AG08395 (cell line): ENCODE measurements at regions not wholly inside any gene's neighbourhood (a gene's known extent, or its start where the extent isn't known, plus 50 kb on each side); places are given as distances from the start of the nearest gene placed in this dataset.
A peak's percentile ranks its signal among the peaks of the same experiment; 100 is the strongest.

Source experiments
- DNase-seq: peaks from one replicate; pipeline ENCODE4 v3.0.0; 2012; ENCODE audit warnings: mixed read lengths, low spot score

GRCh38 chr1:173400387-173400995, 76.6 kb upstream of the PRDX6 start:
- DNase-seq = no peak

- DNase-seq = no peak
Observed at GRCh38 chr1:173403996-173404395, 73.1 kb upstream of the PRDX6 start.

- no peak for DNase-seq
Observed at GRCh38 chr1:173405281-173405680, 71.9 kb upstream of the PRDX6 start.

DNA sequence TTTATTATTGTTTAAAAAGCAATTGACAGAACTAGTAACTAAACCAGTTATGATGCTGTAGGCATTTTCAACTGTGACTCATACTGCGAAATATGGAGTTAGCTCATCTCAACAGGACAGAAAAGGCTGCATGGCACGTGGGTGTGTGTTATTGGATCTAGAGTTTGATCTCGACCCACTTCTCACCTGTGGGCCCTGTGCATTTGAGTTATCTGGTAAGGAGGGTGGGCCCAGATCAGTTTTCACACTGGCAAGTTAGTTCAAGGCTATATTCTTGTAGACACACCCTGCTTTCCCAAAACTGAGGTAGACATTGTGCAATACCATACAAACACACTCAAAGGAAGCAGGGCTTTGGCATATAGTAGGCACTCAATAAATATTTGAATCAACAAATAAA, 71.3 kb upstream of the PRDX6 start:
- peak; percentile 49 for DNase-seq

- DNase-seq = no peak
Observed at GRCh38 chr1:173406783-173407230, 70.3 kb upstream of the PRDX6 start.

GRCh38 chr1:173407846-173408245, 69.3 kb upstream of the PRDX6 start:
- DNase-seq = no peak

- DNase-seq = no peak
Observed at GRCh38 chr1:173408886-173409285, 68.2 kb upstream of the PRDX6 start.

DNA sequence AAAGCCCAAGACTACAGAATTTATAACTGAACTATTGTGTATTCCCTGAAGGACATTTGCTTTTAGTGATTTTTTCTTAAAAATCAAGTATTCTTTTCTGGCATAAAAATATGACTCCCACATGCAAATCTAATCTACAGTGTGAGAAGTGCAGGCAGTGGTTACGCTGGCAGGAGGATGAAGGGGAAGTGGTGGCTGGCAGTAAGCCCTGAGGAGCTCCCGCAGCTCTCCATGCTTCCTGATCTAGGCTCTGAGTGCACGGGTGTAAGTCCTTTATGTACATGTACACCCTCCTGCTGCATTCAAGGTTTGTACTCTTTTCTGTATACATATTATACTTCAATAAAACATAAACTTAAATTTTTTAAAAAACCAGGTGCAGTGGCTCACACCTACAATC, 67.5 kb upstream of the PRDX6 start:
- DNase-seq = peak; percentile 78

DNA sequence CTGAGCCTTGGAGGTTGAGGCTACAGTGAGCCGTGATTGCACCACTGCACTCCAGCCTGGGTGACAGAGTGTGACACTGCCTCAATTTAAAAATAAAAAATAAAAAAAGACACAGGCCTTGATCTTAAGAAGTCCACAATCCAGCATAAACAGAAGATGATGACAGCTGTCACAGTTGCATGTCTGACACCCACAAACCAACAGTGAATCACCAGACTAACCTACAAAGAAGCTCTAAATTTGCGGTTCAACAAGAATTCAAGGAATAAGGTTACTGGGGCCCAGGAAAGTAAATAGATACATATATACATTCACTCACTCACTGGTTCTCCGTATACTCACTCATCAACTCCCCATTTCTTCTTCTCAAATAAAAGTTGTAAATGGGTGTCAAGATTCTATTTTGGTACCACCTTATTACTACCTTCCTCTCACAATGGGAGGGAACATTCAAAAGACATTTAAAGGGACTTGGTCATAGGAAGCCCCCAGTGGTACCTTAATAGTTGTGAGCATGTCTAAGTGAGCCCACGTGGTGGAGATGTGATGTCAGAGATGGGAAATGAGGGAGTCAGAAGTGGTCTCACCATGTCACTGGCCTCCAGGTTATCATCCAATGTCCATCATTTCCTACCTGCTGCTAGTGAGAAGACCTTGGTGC, 66.9 kb upstream of the PRDX6 start:
- DNase-seq = no peak

GRCh38 chr1:173410794-173411236, 66.3 kb upstream of the PRDX6 start:
- no peak for DNase-seq

- DNase-seq = peak; percentile 90
Observed at GRCh38 chr1:173411835-173412742, 65.0 kb upstream of the PRDX6 start.

GRCh38 chr1:173413271-173413707, 63.8 kb upstream of the PRDX6 start:
- DNase-seq = no peak

GRCh38 chr1:173414136-173414535, 63.0 kb upstream of the PRDX6 start:
- no peak for DNase-seq

GRCh38 chr1:173414539-173415226, 62.5 kb upstream of the PRDX6 start:
- no peak for DNase-seq

DNA sequence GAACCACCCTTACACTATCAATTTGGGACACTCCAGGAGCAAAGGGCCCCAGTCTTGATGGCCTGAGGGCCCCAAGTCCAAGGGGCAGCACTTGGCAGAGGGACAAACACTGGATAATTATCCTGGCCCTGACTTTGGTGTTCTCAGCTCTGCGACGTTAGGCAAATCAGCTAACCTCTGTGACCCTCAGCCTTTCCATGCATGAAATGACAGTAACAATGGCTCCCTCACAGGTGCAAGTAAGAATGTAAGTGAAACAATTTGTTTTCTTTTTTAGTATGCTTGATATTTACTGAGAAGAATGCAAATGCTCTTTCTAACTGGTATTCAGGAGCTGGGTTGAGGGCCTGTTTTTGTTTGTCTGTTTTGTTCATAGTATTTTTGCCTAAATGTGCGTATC, 61.6 kb upstream of the PRDX6 start:
- no peak for DNase-seq

- DNase-seq = no peak
Observed at GRCh38 chr1:173415905-173416450, 61.2 kb upstream of the PRDX6 start.

DNA sequence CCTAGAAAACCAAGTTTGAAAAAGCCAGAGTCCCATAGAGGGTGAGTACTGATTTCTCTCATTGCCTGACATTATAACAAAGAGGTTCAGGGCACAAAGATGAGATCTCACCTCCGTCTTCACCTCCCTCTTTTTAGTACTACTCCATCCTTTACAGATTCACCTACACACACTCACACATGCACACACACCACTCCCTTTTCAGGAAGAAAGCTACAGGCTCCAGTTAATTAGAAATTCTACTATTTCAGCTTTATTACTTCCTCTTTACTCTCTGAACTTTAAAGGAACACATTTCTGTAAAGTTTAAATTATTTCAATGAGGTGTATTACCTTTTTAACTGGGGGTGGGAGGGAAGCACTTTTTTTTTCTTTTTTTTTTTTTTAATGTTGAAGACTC, 59.6 kb upstream of the PRDX6 start:
- DNase-seq = no peak

DNA sequence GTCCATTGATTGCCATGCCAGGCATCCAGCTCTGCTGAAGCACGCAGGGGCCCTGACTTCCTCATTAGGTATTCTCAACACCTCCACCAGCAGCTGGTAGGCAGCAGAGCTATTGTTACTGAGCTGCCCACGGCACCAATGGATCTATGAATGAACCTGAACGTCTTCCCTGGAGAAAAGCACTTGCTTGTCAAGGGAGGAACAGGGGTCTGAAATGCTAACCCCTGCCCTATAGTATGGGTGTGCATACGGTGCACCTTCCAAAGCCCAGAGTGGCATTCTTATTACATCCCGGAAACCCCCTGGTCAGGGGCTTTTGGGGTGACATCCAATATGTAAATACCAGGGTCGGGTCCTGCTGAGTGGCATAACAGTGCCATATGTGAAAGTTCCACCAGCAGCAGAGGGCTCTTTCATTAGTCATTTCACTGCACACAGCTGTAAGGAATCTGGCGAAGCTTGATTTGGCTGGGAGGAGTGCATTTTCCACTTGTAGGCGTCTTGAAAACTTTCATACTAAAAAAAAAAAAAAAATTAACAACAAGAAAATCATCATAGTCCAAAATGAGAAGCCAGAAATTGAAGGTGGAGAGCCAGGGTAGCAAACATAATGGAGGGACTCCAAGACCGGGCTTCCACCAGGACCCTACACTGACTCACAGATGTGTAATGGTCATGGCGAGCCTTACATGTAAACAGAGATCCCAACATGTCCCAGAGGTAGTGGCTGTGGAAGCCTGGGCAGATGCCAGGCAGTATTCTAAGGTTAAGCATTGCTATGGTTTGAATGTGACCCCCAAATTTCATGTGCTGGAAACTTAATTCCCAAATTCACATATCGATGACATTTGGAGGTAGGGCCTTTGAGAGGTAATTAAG, 58.8 kb upstream of the PRDX6 start:
- DNase-seq = peak; percentile 47

GRCh38 chr1:173420330-173420806, 56.8 kb upstream of the PRDX6 start:
- peak; percentile 58 for DNase-seq

DNA sequence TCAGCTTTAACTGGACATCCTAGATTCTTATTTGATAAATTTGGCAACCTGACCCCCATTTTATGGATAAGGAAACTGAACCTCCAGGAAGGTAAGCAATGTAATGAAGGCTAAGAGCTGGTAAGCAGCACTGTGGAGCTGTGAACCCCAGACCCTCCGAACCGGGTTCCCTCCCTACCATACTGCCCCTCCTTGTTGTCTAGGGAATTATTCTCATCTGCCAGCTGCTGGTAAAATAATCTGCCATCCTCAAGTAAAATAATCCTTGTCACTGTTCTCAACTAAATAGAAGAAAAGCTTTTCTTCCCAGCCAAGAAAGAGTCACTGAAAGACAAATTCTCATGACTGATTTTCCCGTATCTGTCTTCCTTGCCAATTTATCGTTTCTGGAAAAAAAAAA, 55.8 kb upstream of the PRDX6 start:
- DNase-seq = no peak

GRCh38 chr1:173421789-173422188, 55.3 kb upstream of the PRDX6 start:
- DNase-seq = no peak
